ENCODE measurements at regions not wholly inside any gene's neighbourhood (a gene's known extent, or its start where the extent isn't known, plus 50 kb on each side); places are given as distances from the start of the nearest gene placed in this dataset.

DNA sequence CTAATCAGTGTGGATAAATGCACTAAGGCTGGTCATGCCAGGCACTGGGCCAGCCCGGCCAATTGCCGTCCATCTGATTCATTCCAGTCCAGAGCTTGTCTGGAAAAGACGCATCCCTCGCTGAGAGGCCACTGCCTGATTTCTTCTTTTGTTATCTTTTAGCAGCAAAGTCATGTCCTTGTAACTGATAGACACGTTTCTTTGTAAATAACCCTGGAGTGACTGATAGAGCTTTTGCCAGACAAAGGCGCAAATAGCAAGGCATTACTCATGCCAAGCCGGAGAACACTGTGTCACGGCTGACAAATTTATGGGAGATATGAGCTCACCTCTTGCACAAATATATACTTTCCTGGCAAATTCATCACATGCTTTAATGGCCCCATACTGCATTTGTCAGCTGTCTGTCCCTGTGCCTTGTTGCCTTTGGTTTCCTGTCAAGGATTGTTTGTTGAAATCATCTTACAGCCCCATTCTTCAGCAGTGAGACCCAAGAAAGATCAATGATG is 164.4 kb downstream of the ETAA1 start:
- TF ChIP-seq POLR2A (IDR thresholded peaks at IDR 0.05): no peak
- TF ChIP-seq, protein P1, sequence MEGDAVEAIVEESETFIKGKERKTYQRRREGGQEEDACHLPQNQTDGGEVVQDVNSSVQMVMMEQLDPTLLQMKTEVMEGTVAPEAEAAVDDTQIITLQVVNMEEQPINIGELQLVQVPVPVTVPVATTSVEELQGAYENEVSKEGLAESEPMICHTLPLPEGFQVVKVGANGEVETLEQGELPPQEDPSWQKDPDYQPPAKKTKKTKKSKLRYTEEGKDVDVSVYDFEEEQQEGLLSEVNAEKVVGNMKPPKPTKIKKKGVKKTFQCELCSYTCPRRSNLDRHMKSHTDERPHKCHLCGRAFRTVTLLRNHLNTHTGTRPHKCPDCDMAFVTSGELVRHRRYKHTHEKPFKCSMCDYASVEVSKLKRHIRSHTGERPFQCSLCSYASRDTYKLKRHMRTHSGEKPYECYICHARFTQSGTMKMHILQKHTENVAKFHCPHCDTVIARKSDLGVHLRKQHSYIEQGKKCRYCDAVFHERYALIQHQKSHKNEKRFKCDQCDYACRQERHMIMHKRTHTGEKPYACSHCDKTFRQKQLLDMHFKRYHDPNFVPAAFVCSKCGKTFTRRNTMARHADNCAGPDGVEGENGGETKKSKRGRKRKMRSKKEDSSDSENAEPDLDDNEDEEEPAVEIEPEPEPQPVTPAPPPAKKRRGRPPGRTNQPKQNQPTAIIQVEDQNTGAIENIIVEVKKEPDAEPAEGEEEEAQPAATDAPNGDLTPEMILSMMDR (IDR thresholded peaks at IDR 0.05): no peak

All from adrenal gland (tissue), 5 donors.